Activated CD4-positive, alpha-beta T cell treated with anti-CD3 and anti-CD28 coated beads, Interleukin-2, amount 10 ng/mL, durations not matched to agents 7 days and 5 days (primary cell): ENCODE measurements at regions not wholly inside any gene's neighbourhood (a gene's known extent, or its start where the extent isn't known, plus 50 kb on each side); places are given as distances from the start of the nearest gene placed in this dataset.

ENCODE experiments used
- CTCF ChIA-PET: fragments of 350-600 bp; sonication (Branson Sonifier 250); formaldehyde crosslinking; loops from one replicate; lab custom pipeline; 2021; ENCODE audit warnings: antibody characterized with exemption; lab: Charles Lee
- POLR2A ChIA-PET: fragments of 350-600 bp; sonication (Branson Sonifier 250); formaldehyde crosslinking; loops from one replicate; lab custom pipeline; 2021; ENCODE audit warnings: antibody characterized with exemption; lab: Charles Lee
- DNase-seq: peaks from one replicate; pipeline ENCODE4 v3.0.0-alpha.2; 2020
- H3K27ac Mint-ChIP-seq: one replicate; pipeline ENCODE4 v1.8.0; 2021; ENCODE audit warnings: mild to moderate bottlenecking, moderate library complexity, mixed read lengths
- H3K27me3 Mint-ChIP-seq: one replicate; pipeline ENCODE4 v1.8.0; 2021; ENCODE audit warnings: mixed read lengths
- H3K36me3 Mint-ChIP-seq: one replicate; pipeline ENCODE4 v1.8.0; 2021; ENCODE audit warnings: low read depth, mixed read lengths
- H3K4me1 Mint-ChIP-seq: one replicate; pipeline ENCODE4 v1.8.0; 2021; ENCODE audit warnings: mixed read lengths
- H3K4me3 Mint-ChIP-seq: one replicate; pipeline ENCODE4 v1.8.0; 2021; ENCODE audit warnings: mild to moderate bottlenecking, moderate library complexity, mixed read lengths
- H3K9me3 Mint-ChIP-seq: one replicate; pipeline ENCODE4 v1.8.0; 2021; ENCODE audit warnings: mixed read lengths

DNA sequence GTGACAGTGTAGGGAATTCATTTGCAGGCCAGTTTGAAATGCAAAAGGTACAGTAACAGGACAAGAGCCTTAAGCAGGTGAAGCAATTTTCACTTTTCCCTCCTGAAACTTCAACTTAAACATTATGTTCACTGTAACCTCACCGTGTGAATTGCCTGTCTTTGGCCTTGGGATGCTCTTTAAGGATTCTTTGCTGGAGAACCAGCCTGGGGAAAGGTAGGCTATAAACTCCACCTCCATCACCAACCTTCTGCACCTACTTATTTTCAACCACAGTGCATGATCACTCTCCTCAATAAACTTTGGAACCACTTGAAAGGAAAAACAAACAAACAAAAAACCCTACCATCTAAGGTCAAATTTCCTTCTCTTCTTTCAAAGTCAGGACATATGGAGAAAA, 300.5 kb downstream of the TLE1 start:
- Mint-ChIP-seq H3K4me1 (no peaks in the 10 kb centered on the region), H3K27ac (no peak overlapping the region), H3K4me3 (no peak overlapping the region), H3K27me3 (no peaks in the 10 kb centered on the region), H3K9me3 (no peaks in the 10 kb centered on the region), H3K36me3 (no peaks in the 10 kb centered on the region)
- CTCF ChIA-PET: no interaction called here
- DNase-seq: no peak
- POLR2A ChIA-PET: no interaction called here

DNA sequence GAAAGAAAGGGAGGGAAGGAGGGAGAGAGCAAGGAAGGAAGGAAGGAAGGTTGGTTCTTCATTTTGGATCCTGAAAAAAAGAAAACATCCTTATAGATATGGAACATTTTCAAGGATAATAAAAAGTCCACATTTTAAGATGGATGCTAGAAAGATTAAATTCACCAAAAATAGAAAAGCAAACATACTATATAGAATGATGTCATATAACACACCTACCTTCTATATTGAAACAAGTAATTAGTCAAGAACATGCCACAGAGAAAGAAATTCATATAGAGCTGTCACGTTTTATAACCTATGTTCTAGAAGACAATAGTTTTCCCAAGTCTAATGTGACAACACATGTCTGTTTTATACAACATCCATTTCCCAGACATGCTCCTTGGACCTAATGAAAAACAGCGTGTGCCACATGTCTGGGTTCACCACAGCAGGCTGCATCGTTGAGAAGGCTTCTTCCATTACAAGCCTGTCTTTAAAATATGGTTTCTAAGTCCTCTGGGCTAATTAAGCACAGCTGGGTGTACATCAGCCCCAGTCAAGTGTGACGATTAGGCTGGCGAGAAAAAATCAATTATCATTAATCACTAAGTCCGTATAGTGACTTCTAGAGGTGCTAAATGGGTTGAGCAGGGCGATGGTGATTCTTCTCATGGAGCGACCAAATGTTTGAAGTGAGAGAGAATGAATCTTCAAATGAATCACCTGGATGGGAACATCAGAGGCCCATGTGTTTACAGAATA, 301.8 kb downstream of the TLE1 start:
- ChIA-PET CTCF (no interaction called here), POLR2A (no interaction called here)
- Mint-ChIP-seq H3K4me3 (no peak overlapping the region), H3K36me3 (no peaks in the 10 kb centered on the region), H3K27ac (no peak overlapping the region), H3K4me1 (no peaks in the 10 kb centered on the region), H3K9me3 (no peaks in the 10 kb centered on the region), H3K27me3 (no peaks in the 10 kb centered on the region)
- DNase-seq: no peak

DNA sequence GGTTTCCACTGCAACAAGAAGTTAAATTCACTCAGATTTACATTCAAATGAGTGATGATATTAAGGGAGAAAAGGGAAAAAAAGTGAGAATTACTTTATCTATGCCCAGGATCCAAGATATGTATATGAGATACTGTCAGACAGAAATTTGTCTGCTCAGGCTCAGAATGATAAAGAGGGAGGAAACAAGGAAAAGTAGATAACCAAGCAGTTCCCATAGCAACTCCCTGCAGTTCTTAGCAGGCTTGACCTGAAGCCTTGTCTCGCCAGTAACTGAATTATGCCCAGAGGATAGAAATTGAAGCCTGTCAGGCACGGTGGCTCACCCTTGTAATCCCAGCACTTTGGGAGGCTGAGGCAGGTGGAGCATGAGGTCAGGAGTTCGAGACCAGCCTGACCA, 304.4 kb downstream of the TLE1 start:
- Mint-ChIP-seq H3K9me3 (no peaks in the 10 kb centered on the region), H3K27me3 (no peaks in the 10 kb centered on the region), H3K36me3 (no peaks in the 10 kb centered on the region), H3K27ac (no peak overlapping the region), H3K4me3 (no peak overlapping the region), H3K4me1 (no peaks in the 10 kb centered on the region)
- ChIA-PET POLR2A (no interaction called here), CTCF (no interaction called here)
- no peak for DNase-seq

DNA sequence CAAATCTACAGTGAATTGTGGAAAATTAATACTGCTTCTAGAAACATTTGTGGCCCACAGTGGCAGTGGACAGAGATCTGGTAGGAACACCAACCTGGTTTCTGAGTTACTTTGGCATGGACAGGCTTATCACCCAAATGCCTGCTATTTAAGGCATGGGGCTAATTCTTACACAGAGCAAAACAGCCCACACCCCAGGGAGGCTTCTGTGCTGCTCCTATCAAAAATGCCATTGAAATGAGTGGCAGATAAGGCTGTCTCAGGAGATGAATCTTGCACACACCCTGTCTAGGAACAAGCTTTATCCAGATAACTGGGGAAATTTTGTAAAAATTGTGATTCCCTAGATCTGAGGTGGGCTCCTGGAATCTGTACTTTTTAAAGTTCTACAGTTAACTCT, 307.1 kb downstream of the TLE1 start:
- ChIA-PET CTCF (no interaction called here), POLR2A (no interaction called here)
- H3K4me3 Mint-ChIP-seq: no peak overlapping the region
- no peaks in the 10 kb centered on the region for H3K27me3 Mint-ChIP-seq
- H3K9me3 Mint-ChIP-seq: no peaks in the 10 kb centered on the region
- no peak overlapping the region for H3K27ac Mint-ChIP-seq
- no peaks in the 10 kb centered on the region for H3K36me3 Mint-ChIP-seq
- no peaks in the 10 kb centered on the region for H3K4me1 Mint-ChIP-seq
- DNase-seq: no peak

DNA sequence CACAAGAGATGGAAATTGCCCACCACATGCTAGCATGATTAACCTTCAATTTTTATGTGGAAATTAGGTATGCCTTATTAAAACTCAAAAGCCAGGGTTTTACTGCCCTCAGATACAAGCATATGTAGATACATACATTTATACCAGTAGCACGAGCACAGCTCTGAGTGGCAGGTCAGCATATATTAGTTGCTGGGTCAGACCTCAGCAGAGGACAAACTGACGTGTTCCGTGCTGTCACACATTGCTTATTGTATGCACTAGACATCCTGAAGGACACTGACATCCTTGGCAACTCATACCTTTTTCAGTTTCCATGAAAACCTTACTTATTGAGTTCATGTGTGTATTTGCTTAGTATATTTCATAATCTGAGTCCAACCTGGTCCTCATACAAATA, 307.7 kb downstream of the TLE1 start:
- CTCF ChIA-PET: no interaction called here
- POLR2A ChIA-PET: no interaction called here
- H3K4me1 Mint-ChIP-seq: no peaks in the 10 kb centered on the region

DNA sequence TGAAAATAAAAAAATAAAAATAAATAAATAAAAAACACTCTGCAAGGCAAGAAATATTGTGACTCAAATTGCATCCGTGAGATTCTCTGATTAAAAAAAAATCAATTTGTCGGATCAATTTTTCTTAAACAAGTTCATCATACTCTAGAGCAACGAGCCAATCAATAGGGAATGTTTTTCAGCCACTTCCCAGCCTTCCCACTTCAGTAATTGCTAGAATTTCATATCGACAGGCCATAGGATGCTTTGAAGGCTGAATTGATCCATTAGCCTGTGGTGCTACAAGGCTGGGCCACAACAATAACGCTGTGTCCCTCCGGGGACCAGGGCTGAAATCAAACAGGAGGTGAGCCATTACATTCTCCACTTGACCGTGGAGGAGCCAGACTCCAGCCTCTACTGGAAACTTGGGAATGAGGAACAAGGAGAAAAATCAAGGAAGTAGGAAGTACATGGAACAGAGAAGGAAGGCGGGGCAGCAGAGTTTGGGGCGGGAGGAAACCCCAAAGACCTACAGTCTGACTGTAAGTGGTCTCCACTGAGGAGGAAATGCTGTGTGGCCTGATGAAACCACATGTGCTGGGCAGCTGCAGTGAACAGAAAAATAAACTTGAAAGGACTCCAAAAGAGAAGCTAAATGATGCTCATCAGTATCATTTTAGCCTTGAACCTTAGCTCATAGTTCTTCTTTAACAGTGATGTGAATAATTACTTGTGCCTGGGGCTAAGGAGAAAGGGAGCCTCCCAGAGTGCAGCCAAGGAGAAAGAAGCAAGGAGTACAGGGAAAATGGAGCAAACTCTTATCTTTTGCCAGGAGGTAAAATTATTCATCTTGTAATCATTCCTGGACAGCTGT, 308.6 kb downstream of the TLE1 start:
- Mint-ChIP-seq H3K36me3 (no peaks in the 10 kb centered on the region), H3K27ac (no peak overlapping the region), H3K9me3 (no peaks in the 10 kb centered on the region), H3K4me3 (no peak overlapping the region), H3K4me1 (no peaks in the 10 kb centered on the region), H3K27me3 (no peaks in the 10 kb centered on the region)
- CTCF ChIA-PET: no interaction called here
- no peak for DNase-seq
- POLR2A ChIA-PET: no interaction called here

More for the DNA sequence above, 307.7 kb downstream of the TLE1 start:
- DNase-seq: no peak
- Mint-ChIP-seq H3K27me3 (no peaks in the 10 kb centered on the region), H3K9me3 (no peaks in the 10 kb centered on the region), H3K36me3 (no peaks in the 10 kb centered on the region), H3K27ac (no peak overlapping the region), H3K4me3 (no peak overlapping the region)

DNA sequence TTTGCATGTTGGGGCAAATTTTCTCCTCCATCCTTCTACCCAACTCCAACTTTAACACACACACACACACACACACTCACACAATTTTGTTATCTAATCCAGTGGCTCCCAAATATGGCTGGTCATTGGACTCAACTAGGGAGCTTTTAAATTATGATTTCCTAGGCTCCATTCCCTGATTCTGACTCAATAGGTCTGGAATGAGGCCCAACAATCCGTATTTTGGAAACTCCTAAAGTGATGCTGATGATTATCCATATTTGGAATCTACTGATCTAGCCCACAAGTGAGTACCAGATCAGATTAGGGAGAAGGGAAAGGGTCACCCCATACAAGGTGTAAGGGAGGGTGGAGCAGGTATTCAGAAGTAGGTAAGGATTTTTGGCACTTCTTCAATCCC, 309.7 kb downstream of the TLE1 start:
- CTCF ChIA-PET: no interaction called here
- Mint-ChIP-seq H3K4me1 (no peaks in the 10 kb centered on the region), H3K4me3 (no peak overlapping the region), H3K36me3 (no peaks in the 10 kb centered on the region), H3K27me3 (no peaks in the 10 kb centered on the region), H3K27ac (no peak overlapping the region), H3K9me3 (no peaks in the 10 kb centered on the region)
- no peak for DNase-seq
- POLR2A ChIA-PET: no interaction called here

DNA sequence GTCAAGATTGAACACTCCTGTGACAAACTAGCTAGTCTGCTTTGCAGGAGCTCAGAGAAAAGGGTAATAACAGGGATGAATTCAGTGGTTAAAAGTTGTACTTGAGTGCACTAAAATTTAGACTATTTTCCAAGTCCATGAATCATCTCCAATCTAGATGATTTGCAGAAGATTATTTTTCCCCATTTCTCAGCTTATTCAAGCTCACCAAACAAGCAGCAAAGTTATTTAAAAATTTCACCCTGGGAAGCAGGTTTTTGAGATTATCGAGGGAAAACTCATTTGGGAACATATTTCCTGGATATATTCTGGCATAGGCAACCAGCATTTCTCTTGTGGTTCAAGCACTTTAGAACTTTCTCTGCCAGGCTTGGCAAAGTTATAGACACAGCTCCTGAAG, 311.4 kb downstream of the TLE1 start:
- Mint-ChIP-seq H3K27me3 (no peaks in the 10 kb centered on the region), H3K36me3 (no peaks in the 10 kb centered on the region), H3K4me3 (no peak overlapping the region), H3K27ac (no peak overlapping the region), H3K4me1 (no peaks in the 10 kb centered on the region), H3K9me3 (no peaks in the 10 kb centered on the region)
- ChIA-PET POLR2A (no interaction called here), CTCF (no interaction called here)
- no peak for DNase-seq

DNA sequence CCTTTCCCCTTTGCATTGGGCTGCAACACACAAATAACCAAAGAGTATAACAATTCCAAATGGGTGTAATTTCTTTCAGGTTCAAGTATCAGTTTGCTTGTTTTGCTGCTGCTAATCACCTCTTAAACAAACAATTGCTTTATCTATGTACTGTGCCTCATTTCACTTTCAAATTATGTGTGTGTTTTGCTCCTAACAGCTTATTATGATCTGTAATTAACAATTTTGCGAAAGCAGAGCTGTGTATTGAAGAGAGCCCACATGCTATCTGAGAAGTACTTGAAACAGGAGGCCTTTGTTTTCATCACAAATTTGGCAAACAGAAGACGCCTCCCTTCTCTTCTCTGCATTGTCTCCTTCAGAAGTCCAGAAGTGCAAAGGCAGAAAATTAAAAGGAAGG, 312.0 kb downstream of the TLE1 start:
- ChIA-PET CTCF (no interaction called here), POLR2A (no interaction called here)
- Mint-ChIP-seq H3K36me3 (no peaks in the 10 kb centered on the region), H3K4me3 (no peak overlapping the region), H3K4me1 (no peaks in the 10 kb centered on the region), H3K27me3 (no peaks in the 10 kb centered on the region), H3K27ac (no peak overlapping the region), H3K9me3 (no peaks in the 10 kb centered on the region)
- DNase-seq: no peak

DNA sequence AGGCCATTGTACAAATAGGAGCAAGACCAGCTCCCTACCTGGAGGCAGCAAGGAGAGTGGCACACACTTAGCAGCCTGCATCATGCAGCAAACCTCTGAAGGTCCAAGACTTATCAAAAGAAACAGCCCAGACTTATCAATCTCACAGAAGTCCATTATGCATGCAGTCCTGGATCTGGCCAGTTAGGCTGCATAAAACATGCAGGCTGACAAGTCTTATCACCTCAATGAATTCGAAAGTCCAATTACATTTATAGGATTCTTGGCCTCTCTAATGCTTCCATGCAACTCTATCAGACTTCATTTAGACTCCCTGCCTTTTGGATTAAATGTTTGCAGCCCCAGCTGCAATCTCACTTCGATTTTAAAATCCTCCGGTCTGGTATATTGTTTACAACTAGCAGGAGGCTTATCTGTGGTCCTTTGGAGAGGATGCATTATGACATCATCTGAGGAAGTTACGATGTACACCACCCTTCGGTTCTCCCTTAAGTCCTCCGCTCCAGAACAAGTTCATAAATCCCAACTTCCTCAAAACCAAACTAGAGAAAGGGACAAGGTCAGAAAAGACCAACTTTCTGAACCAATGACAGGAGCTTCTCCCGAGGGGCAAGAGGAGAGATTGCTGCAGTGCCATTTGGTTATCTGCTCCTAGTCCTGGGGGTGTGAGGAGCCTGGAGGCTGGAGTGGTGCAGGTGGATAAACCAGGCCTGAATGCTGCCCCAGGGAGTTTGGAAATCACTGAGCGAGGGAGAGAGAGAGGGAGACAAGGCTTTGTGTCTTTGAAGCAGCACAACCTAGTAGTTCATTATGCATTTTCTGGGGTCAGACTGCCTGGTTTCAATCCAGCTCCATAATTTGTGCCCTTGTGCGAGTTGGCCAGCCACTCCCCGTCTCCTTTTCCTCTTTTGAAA, 313.9 kb downstream of the TLE1 start:
- Mint-ChIP-seq H3K4me1 (no peaks in the 10 kb centered on the region), H3K27ac (no peak overlapping the region), H3K9me3 (no peaks in the 10 kb centered on the region), H3K27me3 (no peaks in the 10 kb centered on the region), H3K4me3 (no peak overlapping the region), H3K36me3 (no peaks in the 10 kb centered on the region)
- DNase-seq: no peak
- ChIA-PET POLR2A (no interaction called here), CTCF (no interaction called here)

DNA sequence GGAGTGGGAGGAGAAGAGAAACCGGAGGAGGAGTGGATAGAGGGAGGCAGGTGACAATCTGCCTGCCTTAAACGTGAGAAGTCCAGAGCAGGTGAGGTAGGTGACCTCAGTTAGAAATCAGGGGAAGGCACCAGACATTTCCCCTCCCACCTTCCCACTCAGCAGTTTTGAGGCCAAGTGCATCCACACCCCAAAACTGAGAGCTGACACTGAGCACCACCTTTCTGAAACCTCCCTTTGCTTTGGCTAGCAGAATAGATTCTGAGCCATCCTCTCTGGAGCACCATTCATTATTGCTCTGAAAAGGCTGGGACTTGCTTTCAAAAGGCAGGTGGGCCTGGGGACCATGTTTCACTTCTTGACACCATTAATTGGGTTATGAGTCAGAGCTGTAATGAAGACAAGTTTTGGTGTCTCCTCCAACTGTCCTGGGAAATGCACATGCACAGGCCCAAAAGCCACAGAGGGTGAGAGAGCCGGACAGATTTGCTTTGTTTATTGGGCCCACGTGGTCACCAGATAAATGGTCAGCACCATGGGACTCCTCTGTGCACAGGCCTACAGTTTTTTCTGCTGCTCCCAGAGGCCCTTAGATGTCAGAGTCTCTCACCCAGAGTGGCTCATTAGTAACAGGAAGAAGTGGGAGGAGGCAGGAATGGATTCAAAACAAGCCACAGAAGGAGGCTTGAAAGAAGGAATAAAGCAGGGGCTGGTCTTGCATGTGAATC, 314.7 kb downstream of the TLE1 start:
- DNase-seq: no peak
- ChIA-PET CTCF (no interaction called here), POLR2A (no interaction called here)
- H3K27me3 Mint-ChIP-seq: no peaks in the 10 kb centered on the region
- no peaks in the 10 kb centered on the region for H3K4me1 Mint-ChIP-seq
- H3K27ac Mint-ChIP-seq: no peak overlapping the region
- no peaks in the 10 kb centered on the region for H3K9me3 Mint-ChIP-seq
- no peak overlapping the region for H3K4me3 Mint-ChIP-seq
- no peaks in the 10 kb centered on the region for H3K36me3 Mint-ChIP-seq

DNA sequence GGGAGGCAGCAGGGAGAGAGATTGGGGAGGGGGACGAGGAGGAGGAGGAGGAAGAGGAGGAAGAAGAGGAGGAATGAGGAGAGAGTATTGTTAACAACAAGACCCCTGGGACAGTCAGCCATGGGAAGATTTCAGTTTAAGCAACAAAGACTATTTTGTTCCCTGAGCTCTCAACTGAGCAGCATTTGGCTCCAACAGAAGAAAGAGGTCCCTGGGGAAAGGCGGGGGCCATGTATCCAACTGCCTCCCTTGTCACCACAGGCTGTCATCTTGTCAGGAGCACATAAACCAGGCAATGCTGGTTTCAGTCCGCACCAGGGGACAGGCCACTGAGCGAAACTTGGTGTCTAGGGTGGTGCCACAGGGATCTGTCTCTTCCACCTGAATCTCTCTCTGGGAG, 316.1 kb downstream of the TLE1 start:
- DNase-seq: no peak
- Mint-ChIP-seq H3K9me3 (no peaks in the 10 kb centered on the region), H3K36me3 (no peaks in the 10 kb centered on the region), H3K4me3 (no peak overlapping the region), H3K27me3 (no peaks in the 10 kb centered on the region), H3K4me1 (no peaks in the 10 kb centered on the region), H3K27ac (no peak overlapping the region)
- CTCF ChIA-PET: no interaction called here
- POLR2A ChIA-PET: no interaction called here
